ENCODE measurements at regions not wholly inside any gene's neighbourhood (a gene's known extent, or its start where the extent isn't known, plus 50 kb on each side); places are given as distances from the start of the nearest gene placed in this dataset.
"Not testable (repeated sequence)": the region's sequence is repeated elsewhere in the genome, so short reads cannot be mapped to it uniquely, and the experiment has no call there.

- TF ChIP-seq CTCF (conservative IDR thresholded peaks at IDR 0.05; ENCODE audit: low read depth, low read length) = no peak
- no peak for DNase-seq (ENCODE audit: low read depth)
- no peak overlapping the region for H3K4me3 ChIP-seq (ENCODE audit: low read length)
Observed at GRCh38 chr7:81293806-81294205, 375.0 kb upstream of the SEMA3C start.

- not testable (repeated sequence) for H3K4me3 ChIP-seq (ENCODE audit: low read length); DNase-seq (ENCODE audit: low read depth)
Observed at GRCh38 chr7:81286754-81287153, 367.9 kb upstream of the SEMA3C start.

GRCh38 chr7:81285142-81285871 lies 366.5 kb upstream of the SEMA3C start:
- no peak for TF ChIP-seq CTCF (conservative IDR thresholded peaks at IDR 0.05; ENCODE audit: low read depth, low read length)
- no peak for DNase-seq (ENCODE audit: low read depth)
- H3K4me3 ChIP-seq (ENCODE audit: low read length) = no peak overlapping the region

DNA sequence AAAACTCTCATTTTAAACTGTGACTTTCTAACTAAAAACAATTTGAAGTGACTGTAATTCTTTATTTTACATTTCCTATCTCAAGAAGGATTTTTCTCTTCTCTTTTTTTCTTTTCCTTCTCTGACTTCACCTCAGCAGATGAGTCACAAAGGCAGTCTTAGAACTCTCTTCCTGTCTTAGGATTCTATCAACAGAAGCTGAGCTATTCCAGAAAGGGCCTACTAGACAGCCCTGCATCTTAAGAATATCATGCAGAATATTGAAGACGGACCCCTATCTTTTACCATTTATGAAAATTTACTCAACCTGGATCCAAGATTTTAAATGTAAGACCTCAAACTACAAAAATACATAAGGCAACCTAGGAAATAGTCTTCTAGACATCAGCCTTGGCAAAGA lies 365.7 kb upstream of the SEMA3C start:
- TF ChIP-seq CTCF (conservative IDR thresholded peaks at IDR 0.05; ENCODE audit: low read depth, low read length) = no peak
- H3K4me3 ChIP-seq (ENCODE audit: low read length) = no peak overlapping the region
- DNase-seq (ENCODE audit: low read depth) = no peak

GRCh38 chr7:81280531-81280930 lies 361.7 kb upstream of the SEMA3C start:
- no peak for TF ChIP-seq CTCF (conservative IDR thresholded peaks at IDR 0.05; ENCODE audit: low read depth, low read length)
- no peak overlapping the region for H3K4me3 ChIP-seq (ENCODE audit: low read length)
- no peak for DNase-seq (ENCODE audit: low read depth)

- TF ChIP-seq CTCF (conservative IDR thresholded peaks at IDR 0.05; ENCODE audit: low read depth, low read length) = no peak
- DNase-seq (ENCODE audit: low read depth) = no peak
- no peak overlapping the region for H3K4me3 ChIP-seq (ENCODE audit: low read length)
Observed at GRCh38 chr7:81277691-81278090, 358.8 kb upstream of the SEMA3C start.

- H3K4me3 ChIP-seq (ENCODE audit: low read length) = no peak overlapping the region
- no peak for DNase-seq (ENCODE audit: low read depth)
- no peak for TF ChIP-seq CTCF (conservative IDR thresholded peaks at IDR 0.05; ENCODE audit: low read depth, low read length)
Observed at GRCh38 chr7:81273601-81274397, 354.9 kb upstream of the SEMA3C start.

Data from retinal pigment epithelial cell (primary cell).